ENCODE measurements at regions not wholly inside any gene's neighbourhood (a gene's known extent, or its start where the extent isn't known, plus 50 kb on each side); places are given as distances from the start of the nearest gene placed in this dataset.

- H3K4me3 ChIP-seq (ENCODE audit: control insufficient read depth, low read depth, low read length) = no peak overlapping the region
- no peak for TF ChIP-seq CTCF (conservative IDR thresholded peaks at IDR 0.05; ENCODE audit: control insufficient read depth, insufficient read depth, low read depth, low read length)
- DNase-seq (ENCODE audit: low read depth) = peak; percentile 16
Observed at GRCh38 chr13:37417060-37417441, 181.5 kb downstream of the POSTN start.

GRCh38 chr13:37416291-37417059 lies 182.1 kb downstream of the POSTN start:
- no peak overlapping the region for H3K4me3 ChIP-seq (ENCODE audit: control insufficient read depth, low read depth, low read length)
- DNase-seq (ENCODE audit: low read depth) = no peak
- no peak for TF ChIP-seq CTCF (conservative IDR thresholded peaks at IDR 0.05; ENCODE audit: control insufficient read depth, insufficient read depth, low read depth, low read length)

GRCh38 chr13:37413161-37413560 lies 185.4 kb downstream of the POSTN start:
- no peak for DNase-seq (ENCODE audit: low read depth)
- no peak overlapping the region for H3K4me3 ChIP-seq (ENCODE audit: control insufficient read depth, low read depth, low read length)
- TF ChIP-seq CTCF (conservative IDR thresholded peaks at IDR 0.05; ENCODE audit: control insufficient read depth, insufficient read depth, low read depth, low read length) = no peak

DNA sequence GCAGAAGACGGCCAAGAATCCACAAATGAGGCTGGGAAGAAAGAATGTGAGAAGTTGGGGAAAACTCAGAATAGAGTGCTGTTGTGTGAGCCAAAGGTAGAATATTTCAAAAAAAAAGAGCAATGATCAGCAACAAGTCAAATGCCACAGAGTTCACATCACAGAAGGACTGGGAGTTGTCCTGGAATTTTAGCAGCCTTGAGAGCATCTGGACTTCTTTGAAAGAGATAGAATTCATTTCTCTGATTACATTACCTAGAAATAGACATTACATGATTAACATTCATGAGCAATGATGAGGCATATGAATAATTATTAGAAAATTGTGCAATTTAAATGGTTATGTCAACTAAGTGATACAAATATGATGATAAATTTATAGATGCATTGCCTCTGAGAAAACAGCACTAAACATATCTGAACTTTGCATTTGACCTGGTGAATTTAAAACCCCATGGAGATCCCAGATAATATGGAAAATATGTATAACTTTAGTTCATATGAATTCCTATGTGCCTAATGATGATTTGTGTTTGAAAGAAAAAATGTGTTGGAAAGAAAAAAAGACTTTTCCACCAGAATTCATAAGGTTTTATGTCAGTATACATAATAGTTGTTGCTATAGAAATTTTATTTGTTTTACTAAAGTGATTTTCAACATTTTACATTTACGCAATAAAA lies 186.2 kb downstream of the POSTN start:
- TF ChIP-seq CTCF (conservative IDR thresholded peaks at IDR 0.05; ENCODE audit: control insufficient read depth, insufficient read depth, low read depth, low read length) = no peak
- H3K4me3 ChIP-seq (ENCODE audit: control insufficient read depth, low read depth, low read length) = no peak overlapping the region
- peak; percentile 50 for DNase-seq (ENCODE audit: low read depth)

- no peak overlapping the region for H3K4me3 ChIP-seq (ENCODE audit: control insufficient read depth, low read depth, low read length)
- TF ChIP-seq CTCF (conservative IDR thresholded peaks at IDR 0.05; ENCODE audit: control insufficient read depth, insufficient read depth, low read depth, low read length) = no peak
- DNase-seq (ENCODE audit: low read depth) = no peak
Observed at GRCh38 chr13:37410316-37410715, 188.3 kb downstream of the POSTN start.

DNA sequence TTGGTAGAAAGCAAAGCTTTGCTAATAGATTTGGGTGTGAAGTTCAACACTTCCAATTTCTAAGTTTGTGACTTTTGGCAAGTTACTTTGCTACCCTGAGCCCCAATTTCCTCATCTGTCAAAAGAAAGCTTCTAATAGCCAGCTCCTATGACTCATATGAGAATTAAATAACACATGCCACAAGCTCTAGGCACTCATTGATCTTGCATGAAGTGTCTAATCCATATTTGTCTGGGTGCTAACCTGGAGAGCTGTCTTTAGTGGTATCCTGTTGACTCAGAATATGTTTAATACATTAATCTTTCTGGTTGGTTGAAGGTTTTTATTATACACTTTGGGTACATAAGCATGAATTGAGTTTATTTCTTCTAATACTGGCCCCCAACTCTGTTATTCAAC lies 188.8 kb downstream of the POSTN start:
- no peak for TF ChIP-seq CTCF (conservative IDR thresholded peaks at IDR 0.05; ENCODE audit: control insufficient read depth, insufficient read depth, low read depth, low read length)
- DNase-seq (ENCODE audit: low read depth) = peak; percentile 42
- H3K4me3 ChIP-seq (ENCODE audit: control insufficient read depth, low read depth, low read length) = no peak overlapping the region

Data from fibroblast of mammary gland (primary cell).